Activated naive CD4-positive, alpha-beta T cell treated with anti-CD3 and anti-CD28 coated beads, Interleukin-2, amount 50 U/mL, for 72 hours (primary cell): ENCODE measurements at regions not wholly inside any gene's neighbourhood (a gene's known extent, or its start where the extent isn't known, plus 50 kb on each side); places are given as distances from the start of the nearest gene placed in this dataset.

ENCODE experiments used
- ATAC-seq, 2 donors: fragments of 150-1000 bp; cut with Tn5 transposase; 2 replicates each; pipeline ENCODE4 v1.10.0; 2021; ENCODE audit warnings: mild to moderate bottlenecking in 2 of 2, moderate library complexity in 2 of 2
- DNase-seq, 2 donors: peaks; one replicate each; pipeline ENCODE4 v3.0.0; 2021 to 2022; ENCODE audit warnings: low spot score in 2 of 2
- H3K27ac Mint-ChIP-seq, 2 donors: one replicate each; pipeline ENCODE4 v1.8.0; 2022; ENCODE audit warnings: mild to moderate bottlenecking in 2 of 2, mixed read lengths in 2 of 2
- H3K36me3 Mint-ChIP-seq, 2 donors: one replicate each; pipeline ENCODE4 v1.8.0; 2022; ENCODE audit warnings: mixed read lengths in 2 of 2
- H3K9me3 Mint-ChIP-seq, 2 donors: one replicate each; pipeline ENCODE4 v1.8.0; 2022; ENCODE audit warnings: mixed read lengths in 2 of 2

DNA sequence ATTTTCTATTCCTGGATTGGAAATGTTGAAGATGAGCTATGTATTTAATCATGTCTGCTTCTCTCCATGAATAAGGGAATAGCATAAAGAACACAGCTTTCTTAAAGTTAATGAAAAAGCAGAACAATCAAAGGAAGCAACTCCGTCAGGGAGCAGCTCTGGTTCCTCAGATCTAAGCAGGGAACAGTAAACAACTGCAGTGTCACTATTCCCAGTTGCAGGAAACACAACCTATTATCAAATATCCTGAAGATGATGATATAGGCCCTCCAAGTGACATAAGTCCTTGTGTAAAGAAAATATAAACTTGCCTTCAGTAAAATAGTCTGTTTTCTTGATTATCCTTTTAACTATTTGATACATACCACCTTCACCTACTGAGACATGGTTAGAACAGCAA, 228.1 kb downstream of the KCNC2 start:
- DNase-seq (no peak), ATAC-seq (no peak)
- Mint-ChIP-seq H3K27ac (no peak overlapping the region), H3K36me3 (no peaks in the 10 kb centered on the region), H3K9me3 (no peaks in the 10 kb centered on the region)

GRCh38 chr12:74983917-74984316, 225.7 kb downstream of the KCNC2 start:
- no peaks in the 10 kb centered on the region for H3K36me3 Mint-ChIP-seq
- H3K9me3 Mint-ChIP-seq, result no peaks in the 10 kb centered on the region
- DNase-seq (no peak), ATAC-seq (no peak)
- no peak overlapping the region for H3K27ac Mint-ChIP-seq

GRCh38 chr12:74984631-74985030, 225.0 kb downstream of the KCNC2 start:
- ATAC-seq (no peak), DNase-seq (no peak)
- H3K9me3 Mint-ChIP-seq, result no peaks in the 10 kb centered on the region
- no peak overlapping the region for H3K27ac Mint-ChIP-seq
- no peaks in the 10 kb centered on the region for H3K36me3 Mint-ChIP-seq

GRCh38 chr12:74985293-74985985, 224.2 kb downstream of the KCNC2 start:
- H3K27ac Mint-ChIP-seq, result no peak overlapping the region
- no peaks in the 10 kb centered on the region for H3K36me3 Mint-ChIP-seq
- H3K9me3 Mint-ChIP-seq, result no peaks in the 10 kb centered on the region
- DNase-seq (no peak), ATAC-seq (no peak)

DNA sequence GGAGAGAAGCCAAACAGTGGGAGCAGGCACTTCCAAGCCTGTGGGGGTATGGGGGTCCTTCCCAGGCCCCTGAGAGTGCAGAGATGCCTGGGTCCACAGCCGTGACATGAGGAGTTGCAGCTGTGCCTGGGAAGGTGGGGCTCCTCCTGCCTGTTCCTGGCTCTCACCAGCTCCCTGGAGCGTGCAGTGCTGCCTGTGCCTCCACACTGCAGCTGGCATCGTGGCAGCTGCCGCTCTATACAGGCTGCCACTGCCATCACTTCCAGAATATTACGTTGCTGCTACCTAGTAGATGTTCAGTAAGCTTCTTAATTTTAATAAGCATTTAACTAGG, 223.7 kb downstream of the KCNC2 start:
- Mint-ChIP-seq H3K27ac (no peak overlapping the region), H3K36me3 (no peaks in the 10 kb centered on the region), H3K9me3 (no peaks in the 10 kb centered on the region)
- ATAC-seq (no peak), DNase-seq (no peak)

DNA sequence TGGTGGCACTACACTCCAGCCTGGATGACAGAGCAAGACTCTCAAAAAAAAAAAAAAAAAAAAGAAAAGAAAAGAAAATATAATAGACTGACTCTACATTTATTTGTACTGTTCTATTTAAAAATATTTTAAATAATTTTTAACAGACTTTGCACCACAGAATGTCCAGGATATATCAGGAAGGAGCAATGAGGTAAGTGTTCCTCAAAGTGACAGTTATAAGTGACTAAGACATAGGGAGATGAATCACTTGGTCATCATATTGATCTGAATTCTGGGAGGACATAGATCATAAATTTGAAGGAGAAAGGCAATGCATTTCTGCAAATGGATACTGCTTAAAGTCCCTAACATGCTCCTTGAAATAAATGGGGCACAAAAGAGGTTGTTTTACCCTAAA, 221.5 kb downstream of the KCNC2 start:
- Mint-ChIP-seq H3K27ac (no peak overlapping the region), H3K36me3 (no peaks in the 10 kb centered on the region), H3K9me3 (no peaks in the 10 kb centered on the region)
- ATAC-seq, result no peak
- no peak for DNase-seq
